GM23338 (cell line): ENCODE measurements at regions not wholly inside any gene's neighbourhood (a gene's known extent, or its start where the extent isn't known, plus 50 kb on each side); places are given as distances from the start of the nearest gene placed in this dataset.
"Not testable (repeated sequence)": the region's sequence is repeated elsewhere in the genome, so short reads cannot be mapped to it uniquely, and the experiment has no call there.

Source experiments
- CREB1 ChIP-seq: fragments of 250-450 bp; sonication (Bioruptor Pico); IDR thresholded peaks from 2 replicates; pipeline ENCODE4 v1.5.0; 2020; ENCODE audit warnings: low read depth, mild to moderate bottlenecking, moderate library complexity
- EZH2 ChIP-seq: fragments of 200-600 bp; sonication (generic); IDR thresholded peaks from one replicate; pipeline ENCODE4 v1.8.0; 2017; ENCODE audit warnings: antibody characterized with exemption, mild to moderate bottlenecking, low read depth; ENCODE audit not compliant: unreplicated experiment
- EZH2phosphoT487 ChIP-seq: fragments of 200-600 bp; sonication (generic); IDR thresholded peaks from one replicate; pipeline ENCODE4 v1.8.1; 2018; ENCODE audit warnings: antibody characterized with exemption; ENCODE audit not compliant: unreplicated experiment
- JUNB ChIP-seq: IDR thresholded peaks from one replicate; pipeline ENCODE4 v1.6.1; 2016; ENCODE audit warnings: antibody characterized with exemption; ENCODE audit not compliant: unreplicated experiment
- NANOG ChIP-seq: IDR thresholded peaks from 2 replicates; pipeline ENCODE4 v1.6.1; 2016; ENCODE audit warnings: antibody characterized with exemption, borderline replicate concordance
- POLR2AphosphoS5 ChIP-seq: IDR thresholded peaks from 2 replicates; pipeline ENCODE4 v1.6.1; 2016; ENCODE audit warnings: antibody characterized with exemption, low read depth
- ZNF331 ChIP-seq: fragments of 250-450 bp; sonication (Bioruptor Pico); IDR thresholded peaks from 2 replicates; pipeline ENCODE4 v1.5.0; 2020; ENCODE audit warnings: low read depth, mild to moderate bottlenecking, moderate library complexity
- TF ChIP-seq, protein P1 (sequence below), 2 experiments: fragments of 200-600 bp in 1 of 2; sonication (generic) in 1 of 2; conservative IDR thresholded peaks; 2 replicates each; pipeline versions ENCODE4 v1.5.1 to v1.6.1; 2016 to 2017; ENCODE audit warnings: antibody characterized with exemption in 2 of 2, low read depth in 2 of 2, mild to moderate bottlenecking in 2 of 2, moderate library complexity in 1 of 2
- TF ChIP-seq, protein P2 (sequence below): IDR thresholded peaks from one replicate; pipeline ENCODE4 v1.6.1; 2018; ENCODE audit warnings: antibody characterized with exemption; ENCODE audit not compliant: unreplicated experiment
- TF ChIP-seq, protein P3 (sequence below): IDR thresholded peaks from 2 replicates; pipeline ENCODE4 v1.6.1; 2016; ENCODE audit warnings: antibody characterized with exemption

DNA sequence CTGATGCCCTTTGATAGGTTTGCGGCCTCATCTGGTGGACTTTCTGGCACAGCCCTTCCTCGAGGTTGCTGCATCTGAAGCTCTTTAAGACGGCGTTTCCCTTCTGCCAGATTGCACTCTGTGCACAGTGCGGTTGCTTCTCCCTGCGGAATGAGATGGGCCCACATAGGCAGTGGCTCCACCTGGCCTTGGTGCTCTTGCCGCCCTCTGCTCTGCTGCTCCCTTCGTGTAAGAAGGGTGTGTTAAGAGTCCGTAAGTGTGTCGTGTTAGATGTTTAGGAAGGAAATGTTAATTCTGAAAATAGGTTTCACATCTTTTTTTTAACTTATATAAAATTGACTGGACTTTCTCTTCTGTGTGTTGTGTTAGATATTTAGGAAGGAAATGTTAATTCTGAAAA lies 240.3 kb downstream of the RTP5 start:
- TF ChIP-seq POLR2AphosphoS5; EZH2; JUNB; EZH2phosphoT487; CREB1 (CRISPR knock-in tag); NANOG; ZNF331: not testable (repeated sequence)
- TF ChIP-seq, protein P1, sequence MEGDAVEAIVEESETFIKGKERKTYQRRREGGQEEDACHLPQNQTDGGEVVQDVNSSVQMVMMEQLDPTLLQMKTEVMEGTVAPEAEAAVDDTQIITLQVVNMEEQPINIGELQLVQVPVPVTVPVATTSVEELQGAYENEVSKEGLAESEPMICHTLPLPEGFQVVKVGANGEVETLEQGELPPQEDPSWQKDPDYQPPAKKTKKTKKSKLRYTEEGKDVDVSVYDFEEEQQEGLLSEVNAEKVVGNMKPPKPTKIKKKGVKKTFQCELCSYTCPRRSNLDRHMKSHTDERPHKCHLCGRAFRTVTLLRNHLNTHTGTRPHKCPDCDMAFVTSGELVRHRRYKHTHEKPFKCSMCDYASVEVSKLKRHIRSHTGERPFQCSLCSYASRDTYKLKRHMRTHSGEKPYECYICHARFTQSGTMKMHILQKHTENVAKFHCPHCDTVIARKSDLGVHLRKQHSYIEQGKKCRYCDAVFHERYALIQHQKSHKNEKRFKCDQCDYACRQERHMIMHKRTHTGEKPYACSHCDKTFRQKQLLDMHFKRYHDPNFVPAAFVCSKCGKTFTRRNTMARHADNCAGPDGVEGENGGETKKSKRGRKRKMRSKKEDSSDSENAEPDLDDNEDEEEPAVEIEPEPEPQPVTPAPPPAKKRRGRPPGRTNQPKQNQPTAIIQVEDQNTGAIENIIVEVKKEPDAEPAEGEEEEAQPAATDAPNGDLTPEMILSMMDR (conservative IDR thresholded peaks at IDR 0.05; ENCODE audit: low read depth in 2 of 2): not testable (repeated sequence)
- TF ChIP-seq, protein P2, sequence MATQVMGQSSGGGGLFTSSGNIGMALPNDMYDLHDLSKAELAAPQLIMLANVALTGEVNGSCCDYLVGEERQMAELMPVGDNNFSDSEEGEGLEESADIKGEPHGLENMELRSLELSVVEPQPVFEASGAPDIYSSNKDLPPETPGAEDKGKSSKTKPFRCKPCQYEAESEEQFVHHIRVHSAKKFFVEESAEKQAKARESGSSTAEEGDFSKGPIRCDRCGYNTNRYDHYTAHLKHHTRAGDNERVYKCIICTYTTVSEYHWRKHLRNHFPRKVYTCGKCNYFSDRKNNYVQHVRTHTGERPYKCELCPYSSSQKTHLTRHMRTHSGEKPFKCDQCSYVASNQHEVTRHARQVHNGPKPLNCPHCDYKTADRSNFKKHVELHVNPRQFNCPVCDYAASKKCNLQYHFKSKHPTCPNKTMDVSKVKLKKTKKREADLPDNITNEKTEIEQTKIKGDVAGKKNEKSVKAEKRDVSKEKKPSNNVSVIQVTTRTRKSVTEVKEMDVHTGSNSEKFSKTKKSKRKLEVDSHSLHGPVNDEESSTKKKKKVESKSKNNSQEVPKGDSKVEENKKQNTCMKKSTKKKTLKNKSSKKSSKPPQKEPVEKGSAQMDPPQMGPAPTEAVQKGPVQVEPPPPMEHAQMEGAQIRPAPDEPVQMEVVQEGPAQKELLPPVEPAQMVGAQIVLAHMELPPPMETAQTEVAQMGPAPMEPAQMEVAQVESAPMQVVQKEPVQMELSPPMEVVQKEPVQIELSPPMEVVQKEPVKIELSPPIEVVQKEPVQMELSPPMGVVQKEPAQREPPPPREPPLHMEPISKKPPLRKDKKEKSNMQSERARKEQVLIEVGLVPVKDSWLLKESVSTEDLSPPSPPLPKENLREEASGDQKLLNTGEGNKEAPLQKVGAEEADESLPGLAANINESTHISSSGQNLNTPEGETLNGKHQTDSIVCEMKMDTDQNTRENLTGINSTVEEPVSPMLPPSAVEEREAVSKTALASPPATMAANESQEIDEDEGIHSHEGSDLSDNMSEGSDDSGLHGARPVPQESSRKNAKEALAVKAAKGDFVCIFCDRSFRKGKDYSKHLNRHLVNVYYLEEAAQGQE: not testable (repeated sequence)
- TF ChIP-seq, protein P3, sequence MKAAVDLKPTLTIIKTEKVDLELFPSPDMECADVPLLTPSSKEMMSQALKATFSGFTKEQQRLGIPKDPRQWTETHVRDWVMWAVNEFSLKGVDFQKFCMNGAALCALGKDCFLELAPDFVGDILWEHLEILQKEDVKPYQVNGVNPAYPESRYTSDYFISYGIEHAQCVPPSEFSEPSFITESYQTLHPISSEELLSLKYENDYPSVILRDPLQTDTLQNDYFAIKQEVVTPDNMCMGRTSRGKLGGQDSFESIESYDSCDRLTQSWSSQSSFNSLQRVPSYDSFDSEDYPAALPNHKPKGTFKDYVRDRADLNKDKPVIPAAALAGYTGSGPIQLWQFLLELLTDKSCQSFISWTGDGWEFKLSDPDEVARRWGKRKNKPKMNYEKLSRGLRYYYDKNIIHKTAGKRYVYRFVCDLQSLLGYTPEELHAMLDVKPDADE: not testable (repeated sequence)
